ENCODE measurements at regions not wholly inside any gene's neighbourhood (a gene's known extent, or its start where the extent isn't known, plus 50 kb on each side); places are given as distances from the start of the nearest gene placed in this dataset.

- no peaks in the 10 kb centered on the region for H3K9me3 ChIP-seq (ENCODE audit: low read length)
- Mint-ChIP-seq H3K27me3 (no peaks in the 10 kb centered on the region), H3K4me1 (no peaks in the 10 kb centered on the region), H3K27ac (no peak overlapping the region), H3K4me3 (no peak overlapping the region), H3K9me3 (peaks cover 0 to 3% (median 0%) of the 10 kb centered on the region in 5 donors), H3K36me3 (no peaks in the 10 kb centered on the region)
- CTCF ChIA-PET, result no interaction called here
- H3K27me3 ChIP-seq (ENCODE audit: insufficient read depth, low read length, poor library complexity, severe bottlenecking), result no peaks in the 10 kb centered on the region
- no peaks in the 10 kb centered on the region for H3K36me3 ChIP-seq (ENCODE audit: insufficient read depth, low read length)
- POLR2A ChIA-PET, result no interaction called here
- H3K27ac ChIP-seq (ENCODE audit: low read depth, low read length), result no peak overlapping the region
- H3K4me3 ChIP-seq (ENCODE audit: low read length), result no peak overlapping the region
- H3K4me1 ChIP-seq (ENCODE audit: insufficient read depth, low read length), result no peaks in the 10 kb centered on the region
- DNase-seq, result no peak
Measured at GRCh38 chr20:40313730-40314129, 375.3 kb downstream of the MAFB start.

- ChIA-PET POLR2A (no interaction called here), CTCF (no interaction called here)
- no peak for DNase-seq
- Mint-ChIP-seq H3K4me3 (no peak overlapping the region), H3K4me1 (no peaks in the 10 kb centered on the region), H3K27me3 (peaks cover 0 to 2% of the 10 kb centered on the region in 2 donors), H3K27ac (no peak overlapping the region), H3K9me3 (peaks cover 0 to 4% (median 0%) of the 10 kb centered on the region in 5 donors), H3K36me3 (no peaks in the 10 kb centered on the region)
- no peaks in the 10 kb centered on the region for H3K4me1 ChIP-seq (ENCODE audit: insufficient read depth, low read length)
- no peaks in the 10 kb centered on the region for H3K9me3 ChIP-seq (ENCODE audit: low read length)
- no peak overlapping the region for H3K27ac ChIP-seq (ENCODE audit: low read depth, low read length)
- no peak overlapping the region for H3K4me3 ChIP-seq (ENCODE audit: low read length)
- no peaks in the 10 kb centered on the region for H3K27me3 ChIP-seq (ENCODE audit: insufficient read depth, low read length, poor library complexity, severe bottlenecking)
- H3K36me3 ChIP-seq (ENCODE audit: insufficient read depth, low read length), result no peaks in the 10 kb centered on the region
Measured at GRCh38 chr20:40309731-40310130, 379.3 kb downstream of the MAFB start.

GRCh38 chr20:40307997-40308396 is 381.0 kb downstream of the MAFB start:
- POLR2A ChIA-PET, result no interaction called here
- CTCF ChIA-PET, result no interaction called here

GRCh38 chr20:40307268-40307667 is 381.8 kb downstream of the MAFB start:
- H3K36me3 ChIP-seq (ENCODE audit: insufficient read depth, low read length), result no peaks in the 10 kb centered on the region
- H3K4me3 ChIP-seq (ENCODE audit: low read length), result no peak overlapping the region
- no peaks in the 10 kb centered on the region for H3K9me3 ChIP-seq (ENCODE audit: low read length)
- H3K36me3 Mint-ChIP-seq, result no peaks in the 10 kb centered on the region
- ChIA-PET CTCF (no interaction called here), POLR2A (no interaction called here)
- peaks cover 0 to 6% (median 0%) of the 10 kb centered on the region in 5 donors for H3K9me3 Mint-ChIP-seq
- DNase-seq, result no peak
- no peaks in the 10 kb centered on the region for H3K27me3 ChIP-seq (ENCODE audit: insufficient read depth, low read length, poor library complexity, severe bottlenecking)
- H3K27me3 Mint-ChIP-seq, result peaks cover 0 to 2% of the 10 kb centered on the region in 2 donors
- H3K27ac Mint-ChIP-seq, result no peak overlapping the region
- no peak overlapping the region for H3K27ac ChIP-seq (ENCODE audit: low read depth, low read length)
- no peaks in the 10 kb centered on the region for H3K4me1 ChIP-seq (ENCODE audit: insufficient read depth, low read length)
- no peak overlapping the region for H3K4me3 Mint-ChIP-seq
- H3K4me1 Mint-ChIP-seq, result no peaks in the 10 kb centered on the region

More at GRCh38 chr20:40307997-40308396, 381.0 kb downstream of the MAFB start:
- Mint-ChIP-seq H3K4me1 (no peaks in the 10 kb centered on the region), H3K27ac (no peak overlapping the region), H3K4me3 (no peak overlapping the region), H3K36me3 (no peaks in the 10 kb centered on the region), H3K27me3 (peaks cover 0 to 2% of the 10 kb centered on the region in 2 donors), H3K9me3 (peaks cover 0 to 6% (median 0%) of the 10 kb centered on the region in 5 donors)
- Histone ChIP-seq H3K4me1 (ENCODE audit: insufficient read depth, low read length) (no peaks in the 10 kb centered on the region), H3K36me3 (ENCODE audit: insufficient read depth, low read length) (no peaks in the 10 kb centered on the region), H3K27me3 (ENCODE audit: insufficient read depth, low read length, poor library complexity, severe bottlenecking) (no peaks in the 10 kb centered on the region), H3K27ac (ENCODE audit: low read depth, low read length) (no peak overlapping the region), H3K9me3 (ENCODE audit: low read length) (no peaks in the 10 kb centered on the region), H3K4me3 (ENCODE audit: low read length) (no peak overlapping the region)
- DNase-seq, result no peak

GRCh38 chr20:40305303-40305702 is 383.7 kb downstream of the MAFB start:
- Mint-ChIP-seq H3K4me3 (no peak overlapping the region), H3K27ac (no peak overlapping the region), H3K27me3 (peaks cover 0 to 2% of the 10 kb centered on the region in 2 donors), H3K36me3 (no peaks in the 10 kb centered on the region), H3K4me1 (no peaks in the 10 kb centered on the region), H3K9me3 (peaks cover 0 to 6% (median 0%) of the 10 kb centered on the region in 5 donors)
- no peaks in the 10 kb centered on the region for H3K36me3 ChIP-seq (ENCODE audit: insufficient read depth, low read length)
- no peak overlapping the region for H3K27ac ChIP-seq (ENCODE audit: low read depth, low read length)
- H3K4me3 ChIP-seq (ENCODE audit: low read length), result no peak overlapping the region
- no peaks in the 10 kb centered on the region for H3K4me1 ChIP-seq (ENCODE audit: insufficient read depth, low read length)
- DNase-seq, result no peak
- ChIA-PET CTCF (no interaction called here), POLR2A (no interaction called here)
- H3K9me3 ChIP-seq (ENCODE audit: low read length), result no peaks in the 10 kb centered on the region
- H3K27me3 ChIP-seq (ENCODE audit: insufficient read depth, low read length, poor library complexity, severe bottlenecking), result no peaks in the 10 kb centered on the region

- no peak for DNase-seq
- Mint-ChIP-seq H3K9me3 (peaks cover 0 to 6% (median 0%) of the 10 kb centered on the region in 5 donors), H3K4me3 (no peak overlapping the region), H3K36me3 (no peaks in the 10 kb centered on the region), H3K27me3 (peaks cover 0 to 2% of the 10 kb centered on the region in 2 donors), H3K4me1 (no peaks in the 10 kb centered on the region), H3K27ac (no peak overlapping the region)
- H3K9me3 ChIP-seq (ENCODE audit: low read length), result no peaks in the 10 kb centered on the region
- no peak overlapping the region for H3K27ac ChIP-seq (ENCODE audit: low read depth, low read length)
- no peak overlapping the region for H3K4me3 ChIP-seq (ENCODE audit: low read length)
- no peaks in the 10 kb centered on the region for H3K27me3 ChIP-seq (ENCODE audit: insufficient read depth, low read length, poor library complexity, severe bottlenecking)
- POLR2A ChIA-PET, result no interaction called here
- CTCF ChIA-PET, result no interaction called here
- H3K4me1 ChIP-seq (ENCODE audit: insufficient read depth, low read length), result no peaks in the 10 kb centered on the region
- no peaks in the 10 kb centered on the region for H3K36me3 ChIP-seq (ENCODE audit: insufficient read depth, low read length)
Measured at GRCh38 chr20:40304119-40304613, 384.9 kb downstream of the MAFB start.

- H3K27me3 ChIP-seq (ENCODE audit: insufficient read depth, low read length, poor library complexity, severe bottlenecking), result no peaks in the 10 kb centered on the region
- no peak for DNase-seq
- H3K4me3 ChIP-seq (ENCODE audit: low read length), result no peak overlapping the region
- Mint-ChIP-seq H3K27me3 (peaks cover 0 to 1% of the 10 kb centered on the region in 2 donors), H3K9me3 (no peaks in the 10 kb centered on the region), H3K4me3 (no peak overlapping the region), H3K36me3 (no peaks in the 10 kb centered on the region), H3K4me1 (no peaks in the 10 kb centered on the region), H3K27ac (no peak overlapping the region)
- no peaks in the 10 kb centered on the region for H3K9me3 ChIP-seq (ENCODE audit: low read length)
- POLR2A ChIA-PET, result no interaction called here
- H3K4me1 ChIP-seq (ENCODE audit: insufficient read depth, low read length), result no peaks in the 10 kb centered on the region
- H3K27ac ChIP-seq (ENCODE audit: low read depth, low read length), result no peak overlapping the region
- no peaks in the 10 kb centered on the region for H3K36me3 ChIP-seq (ENCODE audit: insufficient read depth, low read length)
- CTCF ChIA-PET, result no interaction called here
Measured at GRCh38 chr20:40294747-40295146, 394.3 kb downstream of the MAFB start.

GRCh38 chr20:40294175-40294574 is 394.9 kb downstream of the MAFB start:
- Histone ChIP-seq H3K4me1 (ENCODE audit: insufficient read depth, low read length) (no peaks in the 10 kb centered on the region), H3K27ac (ENCODE audit: low read depth, low read length) (no peak overlapping the region), H3K4me3 (ENCODE audit: low read length) (no peak overlapping the region), H3K27me3 (ENCODE audit: insufficient read depth, low read length, poor library complexity, severe bottlenecking) (no peaks in the 10 kb centered on the region), H3K9me3 (ENCODE audit: low read length) (no peaks in the 10 kb centered on the region), H3K36me3 (ENCODE audit: insufficient read depth, low read length) (no peaks in the 10 kb centered on the region)
- Mint-ChIP-seq H3K27ac (no peak overlapping the region), H3K9me3 (no peaks in the 10 kb centered on the region), H3K27me3 (peaks cover 0 to 1% of the 10 kb centered on the region in 2 donors), H3K36me3 (no peaks in the 10 kb centered on the region), H3K4me1 (no peaks in the 10 kb centered on the region), H3K4me3 (no peak overlapping the region)
- ChIA-PET CTCF (no interaction called here), POLR2A (no interaction called here)
- no peak for DNase-seq

GRCh38 chr20:40293740-40294139 is 395.3 kb downstream of the MAFB start:
- no peak for DNase-seq
- H3K36me3 Mint-ChIP-seq, result no peaks in the 10 kb centered on the region
- H3K4me3 Mint-ChIP-seq, result no peak overlapping the region
- no peak overlapping the region for H3K27ac ChIP-seq (ENCODE audit: low read depth, low read length)
- no peaks in the 10 kb centered on the region for H3K9me3 ChIP-seq (ENCODE audit: low read length)
- CTCF ChIA-PET, result no interaction called here
- POLR2A ChIA-PET, result no interaction called here
- H3K4me1 Mint-ChIP-seq, result no peaks in the 10 kb centered on the region
- no peak overlapping the region for H3K4me3 ChIP-seq (ENCODE audit: low read length)
- H3K9me3 Mint-ChIP-seq, result no peaks in the 10 kb centered on the region
- H3K27me3 ChIP-seq (ENCODE audit: insufficient read depth, low read length, poor library complexity, severe bottlenecking), result no peaks in the 10 kb centered on the region
- H3K36me3 ChIP-seq (ENCODE audit: insufficient read depth, low read length), result no peaks in the 10 kb centered on the region
- peaks cover 0 to 1% of the 10 kb centered on the region in 2 donors for H3K27me3 Mint-ChIP-seq
- no peaks in the 10 kb centered on the region for H3K4me1 ChIP-seq (ENCODE audit: insufficient read depth, low read length)
- H3K27ac Mint-ChIP-seq, result no peak overlapping the region
